Peyer's patch (tissue), 4 donors: ENCODE measurements at regions not wholly inside any gene's neighbourhood (a gene's known extent, or its start where the extent isn't known, plus 50 kb on each side); places are given as distances from the start of the nearest gene placed in this dataset.

ENCODE experiments used
- DNase-seq, 3 donors: peaks; one replicate each; pipeline ENCODE4 v3.0.0-alpha.2; 2017 to 2019
- H3K27ac ChIP-seq, 4 donors: fragments of 200-600 bp; sonication (generic); one replicate each; pipeline ENCODE4 v1.5.1; 2016 to 2019
- H3K27me3 ChIP-seq, 2 donors: fragments of 200-600 bp; sonication (generic); one replicate each; pipeline ENCODE4 v1.5.1; 2019
- H3K36me3 ChIP-seq, 3 donors: fragments of 200-600 bp; sonication (generic); one replicate each; pipeline ENCODE4 v1.5.1; 2016 to 2019
- H3K4me1 ChIP-seq, 4 donors: fragments of 200-600 bp; sonication (generic); one replicate each; pipeline ENCODE4 v1.5.1; 2016 to 2019
- H3K4me3 ChIP-seq, 4 donors: fragments of 200-600 bp; sonication (generic); 1 replicate in 3 of 4; 2 replicates in 1 of 4; pipeline ENCODE4 v1.5.1; 2016 to 2019; ENCODE audit warnings: mild to moderate bottlenecking in 1 of 4
- H3K9me3 ChIP-seq, 4 donors: fragments of 200-600 bp; sonication (generic); one replicate each; pipeline ENCODE4 v1.5.1; 2016 to 2019; ENCODE audit warnings: mild to moderate bottlenecking in 1 of 4
- CTCF ChIP-seq, 6 experiments: fragments of 450-650 bp in 4 of 6; fragments of 200-600 bp in 2 of 6; sonication (generic) in 1 of 6; IDR thresholded peaks; one replicate each; pipeline ENCODE4 v1.5.1; 2017 to 2019; ENCODE audit warnings: antibody characterized with exemption in 6 of 6, mild to moderate bottlenecking in 3 of 6, moderate library complexity in 1 of 6
- POLR2A ChIP-seq, 2 donors: fragments of 450-650 bp; IDR thresholded peaks; one replicate each; pipeline ENCODE4 v1.5.1; 2017; ENCODE audit warnings: antibody characterized with exemption in 2 of 2, mild to moderate bottlenecking in 2 of 2, moderate library complexity in 2 of 2

DNA sequence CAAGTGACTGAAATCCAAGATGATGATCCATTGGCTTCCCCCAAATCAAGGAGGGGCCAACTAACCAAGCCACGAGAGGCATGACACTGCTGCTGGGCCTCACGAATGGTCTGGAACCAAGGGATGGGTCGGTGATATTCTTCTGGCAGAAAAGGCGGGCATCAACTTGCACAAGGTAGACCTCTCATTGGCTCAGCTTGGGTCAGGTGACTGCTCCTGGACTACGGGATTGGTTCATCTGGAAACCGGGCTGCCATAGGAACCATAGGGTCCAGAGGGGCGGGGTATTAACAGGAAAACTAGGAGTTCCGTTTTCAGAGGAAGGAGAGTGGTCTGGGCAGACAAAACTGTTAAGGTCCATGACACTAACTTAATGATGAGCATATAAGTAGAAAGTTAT, 100.9 kb downstream of the TFAP2C start:
- Histone ChIP-seq H3K4me1 (no peaks in the 10 kb centered on the region), H3K27me3 (no peaks in the 10 kb centered on the region)
- no peak for DNase-seq

GRCh38 chr20:56730996-56731395, 101.9 kb downstream of the TFAP2C start:
- Histone ChIP-seq H3K27ac (no peak overlapping the region), H3K9me3 (no peaks in the 10 kb centered on the region), H3K4me3 (no peak overlapping the region), H3K4me1 (no peaks in the 10 kb centered on the region), H3K27me3 (no peaks in the 10 kb centered on the region), H3K36me3 (no peaks in the 10 kb centered on the region)
- no peak for DNase-seq
- no peak for TF ChIP-seq CTCF (IDR thresholded peaks at IDR 0.05)
- no peak for TF ChIP-seq POLR2A (IDR thresholded peaks at IDR 0.05)

More for the DNA sequence above, 100.9 kb downstream of the TFAP2C start:
- no peak overlapping the region for H3K27ac ChIP-seq
- H3K36me3 ChIP-seq: no peaks in the 10 kb centered on the region
- TF ChIP-seq CTCF (IDR thresholded peaks at IDR 0.05) (no peak), POLR2A (IDR thresholded peaks at IDR 0.05) (no peak)
- no peak overlapping the region for H3K4me3 ChIP-seq
- H3K9me3 ChIP-seq: no peaks in the 10 kb centered on the region

- Histone ChIP-seq H3K9me3 (no peaks in the 10 kb centered on the region), H3K27me3 (no peaks in the 10 kb centered on the region), H3K36me3 (no peaks in the 10 kb centered on the region), H3K4me3 (no peak overlapping the region), H3K27ac (no peak overlapping the region), H3K4me1 (no peaks in the 10 kb centered on the region)
- TF ChIP-seq POLR2A (IDR thresholded peaks at IDR 0.05): no peak
- TF ChIP-seq CTCF (IDR thresholded peaks at IDR 0.05): no peak
- DNase-seq: no peak
Observed at GRCh38 chr20:56731476-56731875, 102.4 kb downstream of the TFAP2C start.

DNA sequence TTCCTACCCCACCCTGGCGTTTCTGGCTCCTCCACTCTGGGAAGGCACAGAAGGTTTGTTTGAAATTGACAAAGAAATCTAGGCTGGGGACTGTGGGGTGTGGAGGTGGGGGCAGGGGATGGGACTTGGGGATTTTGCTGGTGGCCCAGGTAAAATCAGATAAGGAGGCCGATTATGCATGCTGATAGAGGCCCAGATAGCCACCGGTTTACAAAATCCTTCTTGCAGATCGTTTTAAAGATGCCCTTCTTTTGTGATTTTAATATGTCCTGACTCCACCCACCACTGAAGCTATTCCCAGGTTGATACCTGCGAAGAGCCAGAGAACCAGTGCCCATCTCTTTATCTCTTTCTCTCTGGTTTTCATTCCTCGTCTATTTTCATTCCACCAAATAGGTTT, 104.9 kb downstream of the TFAP2C start:
- no peaks in the 10 kb centered on the region for H3K4me1 ChIP-seq
- TF ChIP-seq CTCF (IDR thresholded peaks at IDR 0.05) (no peak), POLR2A (IDR thresholded peaks at IDR 0.05) (no peak)
- no peak for DNase-seq
- no peak overlapping the region for H3K4me3 ChIP-seq
- no peaks in the 10 kb centered on the region for H3K27me3 ChIP-seq
- H3K27ac ChIP-seq: no peak overlapping the region
- no peaks in the 10 kb centered on the region for H3K9me3 ChIP-seq
- no peaks in the 10 kb centered on the region for H3K36me3 ChIP-seq

- DNase-seq: no peak
- Histone ChIP-seq H3K4me3 (no peak overlapping the region), H3K36me3 (no peaks in the 10 kb centered on the region), H3K27ac (no peak overlapping the region), H3K9me3 (no peaks in the 10 kb centered on the region), H3K27me3 (no peaks in the 10 kb centered on the region), H3K4me1 (no peaks in the 10 kb centered on the region)
- TF ChIP-seq POLR2A (IDR thresholded peaks at IDR 0.05) (no peak), CTCF (IDR thresholded peaks at IDR 0.05) (no peak)
Observed at GRCh38 chr20:56735084-56735642, 106.1 kb downstream of the TFAP2C start.
